HCT116 (cell line): ENCODE measurements at regions not wholly inside any gene's neighbourhood (a gene's known extent, or its start where the extent isn't known, plus 50 kb on each side); places are given as distances from the start of the nearest gene placed in this dataset.

Experiments
- ATAC-seq: fragments of 200-7000 bp; cut with Tn5 transposase; 2 replicates; pipeline ENCODE4 v1.9.1; 2020; ENCODE audit warnings: mild to moderate bottlenecking, moderate library complexity
- BruUV-seq: library from RNA; stranded (reverse); fragments of 400-500 nt; replicated peaks from 2 replicates; lab custom pipeline; 2021; lab: Mats Ljungman, UMichigan
- CTCF ChIA-PET: fragments of 300-600 bp; sonication (Branson Sonifier 250); formaldehyde crosslinking; loops from one replicate; lab custom pipeline; 2021; ENCODE audit warnings: antibody characterized with exemption; lab: Charles Lee
- POLR2A ChIA-PET: fragments of 300-600, 350-600 bp; sonication (Branson Sonifier 250); formaldehyde crosslinking; loops from one replicate; lab custom pipeline; 2021; ENCODE audit warnings: antibody characterized with exemption; lab: Charles Lee
- RAD21 ChIA-PET, 2 experiments: fragments of 300-600 bp; sonication (Branson Sonifier 250); formaldehyde crosslinking; loops; one replicate each; lab custom pipeline; 2023; ENCODE audit warnings: low total read pairs in 2 of 2; ENCODE audit not compliant: uncharacterized antibody in 2 of 2, unreplicated experiment in 2 of 2, low non-redundant PET in 1 of 2; lab: Charles Lee
- DNase-seq: peaks from one replicate; pipeline ENCODE4 v3.0.0-alpha.2; 2010; ENCODE audit warnings: low read depth, low spot score
- H2AFZ ChIP-seq: fragments of 200-600 bp; shearing (Covaris generic), sonication (generic); 2 replicates; pipeline ENCODE4 v1.6.1; 2017; ENCODE audit warnings: low read depth, mixed run types, mixed read lengths, antibody characterized with exemption, low read length; ENCODE audit not compliant: poor library complexity, severe bottlenecking
- H3K27ac ChIP-seq: 2 replicates; pipeline ENCODE4 v1.5.1; 2012; ENCODE audit warnings: low read depth, low read length
- H3K27me3 ChIP-seq: fragments of 200-600 bp; sonication (generic); 2 replicates; pipeline ENCODE4 v1.6.1; 2016; ENCODE audit warnings: mixed run types, low read length, mixed read lengths; ENCODE audit not compliant: insufficient read depth
- H3K36me3 ChIP-seq, 2 experiments: fragments of 200-500 bp in 1 of 2; fragments of 200-600 bp in 1 of 2; sonication (Bioruptor generic) in 1 of 2; sonication (generic) in 1 of 2; 2 replicates each; pipeline versions ENCODE4 v1.5.1 to v1.6.1; 2014 to 2016; ENCODE audit warnings: low read length in 2 of 2, inconsistent platforms in 1 of 2, mixed read lengths in 1 of 2, mixed run types in 1 of 2; ENCODE audit not compliant: insufficient read depth in 2 of 2, control insufficient read depth in 1 of 2
- H3K4me1 ChIP-seq, 2 experiments: fragments of 200-600 bp in 1 of 2; sonication (generic) in 1 of 2; 2 replicates each; pipeline versions ENCODE4 v1.5.1 to v1.6.1; 2012 to 2017; ENCODE audit warnings: low read length in 2 of 2, inconsistent platforms in 1 of 2, mild to moderate bottlenecking in 1 of 2, mixed read lengths in 1 of 2, mixed run types in 1 of 2, moderate library complexity in 1 of 2; ENCODE audit not compliant: insufficient read depth in 2 of 2, control insufficient read depth in 1 of 2
- H3K4me2 ChIP-seq: fragments of 200-600 bp; sonication (generic); 2 replicates; pipeline ENCODE4 v1.6.1; 2017; ENCODE audit warnings: mixed run types, low read length, mixed read lengths
- H3K4me3 ChIP-seq, 2 experiments: fragments of 200-600 bp in 1 of 2; sonication (generic) in 1 of 2; replicated peaks in 1 of 2; 2 replicates each; pipeline ENCODE4 v1.5.1; 2011 to 2016; ENCODE audit warnings: low read length in 2 of 2, control low read depth in 1 of 2, low read depth in 1 of 2, mild to moderate bottlenecking in 1 of 2, mixed read lengths in 1 of 2, mixed run types in 1 of 2
- H3K79me2 ChIP-seq: fragments of 200-600 bp; sonication (generic); 2 replicates; pipeline ENCODE4 v1.6.1; 2017; ENCODE audit warnings: mild to moderate bottlenecking, mixed run types, low read length, moderate library complexity, mixed read lengths; ENCODE audit not compliant: insufficient read depth
- H3K9ac ChIP-seq: fragments of 200-600 bp; sonication (generic); 2 replicates; pipeline ENCODE4 v1.6.1; 2016; ENCODE audit warnings: low read length, mixed read lengths
- H3K9me2 ChIP-seq: fragments of 200-600 bp; sonication (generic), shearing (Covaris generic); 2 replicates; pipeline ENCODE4 v1.6.1; 2017; ENCODE audit warnings: mixed run types, mild to moderate bottlenecking, moderate library complexity; ENCODE audit not compliant: insufficient read depth
- H3K9me3 ChIP-seq, 2 experiments: fragments of 200-500 bp in 1 of 2; fragments of 200-600 bp in 1 of 2; sonication (Bioruptor generic) in 1 of 2; sonication (generic) in 1 of 2; 2 replicates each; pipeline ENCODE4 v1.6.1; 2014 to 2017; ENCODE audit warnings: low read length in 2 of 2, mixed read lengths in 2 of 2, inconsistent platforms in 1 of 2, low read depth in 1 of 2, mild to moderate bottlenecking in 1 of 2, mixed run types in 1 of 2, moderate library complexity in 1 of 2; ENCODE audit not compliant: control insufficient read depth in 1 of 2, insufficient read depth in 1 of 2
- H4K20me1 ChIP-seq: fragments of 200-600 bp; sonication (generic), shearing (Covaris generic); 2 replicates; pipeline ENCODE4 v1.6.1; 2017; ENCODE audit warnings: mixed run types, mild to moderate bottlenecking, moderate library complexity; ENCODE audit not compliant: insufficient read depth
- ATF3 ChIP-seq: IDR thresholded peaks from 2 replicates; pipeline ENCODE4 v1.6.1; 2012
- CBX3 ChIP-seq: IDR thresholded peaks from 2 replicates; pipeline ENCODE4 v1.6.1; 2012; ENCODE audit warnings: low read depth
- EGR1 ChIP-seq: IDR thresholded peaks from 2 replicates; pipeline ENCODE4 v1.6.1; 2012; ENCODE audit warnings: low read depth
- ELF1 ChIP-seq: IDR thresholded peaks from 2 replicates; pipeline ENCODE4 v1.6.1; 2012; ENCODE audit warnings: low read depth, borderline replicate concordance
- FOSL1 ChIP-seq: IDR thresholded peaks from 2 replicates; pipeline ENCODE4 v1.6.1; 2012; ENCODE audit warnings: low read depth
- MAX ChIP-seq: IDR thresholded peaks from 2 replicates; pipeline ENCODE4 v1.6.1; 2012
- POLR2A ChIP-seq: IDR thresholded peaks from 2 replicates; pipeline ENCODE4 v1.7.0; 2011; ENCODE audit warnings: borderline replicate concordance; ENCODE audit not compliant: insufficient read depth, insufficient read length; ENCODE audit errors: extremely low read depth
- RAD21 ChIP-seq: IDR thresholded peaks from 2 replicates; pipeline ENCODE4 v1.6.1; 2012; ENCODE audit warnings: low read depth, mild to moderate bottlenecking
- SP1 ChIP-seq: IDR thresholded peaks from 2 replicates; pipeline ENCODE4 v1.6.1; 2012; ENCODE audit warnings: low read depth
- SRF ChIP-seq: IDR thresholded peaks from 2 replicates; pipeline ENCODE4 v1.6.1; 2012; ENCODE audit warnings: low read depth
- ZBTB33 ChIP-seq: IDR thresholded peaks from 2 replicates; pipeline ENCODE4 v1.6.1; 2011; ENCODE audit warnings: mild to moderate bottlenecking, low read length, moderate library complexity; ENCODE audit not compliant: insufficient replicate concordance; ENCODE audit errors: extremely low read depth
- ZFX ChIP-seq: fragments of 450-650 bp; IDR thresholded peaks from 2 replicates; pipeline ENCODE4 v1.6.1; 2017
- ZNF274 ChIP-seq: fragments of 200-500 bp; sonication (Bioruptor generic); IDR thresholded peaks from 2 replicates; pipeline ENCODE4 v1.6.1; 2014; ENCODE audit warnings: mild to moderate bottlenecking, low read depth, low read length, inconsistent platforms
- intact Hi-C: fragments of 100-400 bp; cut with micrococcal nuclease; formaldehyde crosslinking; loops from 2 replicates; pipeline ENCODE4 v1.10.0; 2022
- TF ChIP-seq, protein P1 (sequence below): IDR thresholded peaks from 2 replicates; pipeline ENCODE4 v1.6.1; 2012; ENCODE audit warnings: low read depth

- intact Hi-C loops = no loop called here
- Histone ChIP-seq H3K9ac (no peak overlapping the region), H2AFZ (no peak overlapping the region), H3K4me1 (peaks cover 11 to 29% of the 10 kb centered on the region in 2 experiments), H3K4me2 (no peak overlapping the region), H4K20me1 (no peaks in the 10 kb centered on the region), H3K4me3 (no peak overlapping the region), H3K79me2 (no peaks in the 10 kb centered on the region), H3K27me3 (no peaks in the 10 kb centered on the region), H3K9me2 (no peaks in the 10 kb centered on the region), H3K36me3 (no peaks in the 10 kb centered on the region), H3K27ac (no peak overlapping the region), H3K9me3 (no peaks in the 10 kb centered on the region)
- ATAC-seq (no peak), DNase-seq (no peak)
- ChIA-PET RAD21 (no interaction called here), CTCF (no interaction called here), POLR2A (no interaction called here)
- BruUV-seq = no TSS peak
- no peak for TF ChIP-seq SP1
- TF ChIP-seq EGR1 = no peak
- TF ChIP-seq RAD21 = no peak
- TF ChIP-seq ATF3 = no peak
- TF ChIP-seq ELF1 = no peak
- TF ChIP-seq POLR2A = no peak
- TF ChIP-seq, protein P1, sequence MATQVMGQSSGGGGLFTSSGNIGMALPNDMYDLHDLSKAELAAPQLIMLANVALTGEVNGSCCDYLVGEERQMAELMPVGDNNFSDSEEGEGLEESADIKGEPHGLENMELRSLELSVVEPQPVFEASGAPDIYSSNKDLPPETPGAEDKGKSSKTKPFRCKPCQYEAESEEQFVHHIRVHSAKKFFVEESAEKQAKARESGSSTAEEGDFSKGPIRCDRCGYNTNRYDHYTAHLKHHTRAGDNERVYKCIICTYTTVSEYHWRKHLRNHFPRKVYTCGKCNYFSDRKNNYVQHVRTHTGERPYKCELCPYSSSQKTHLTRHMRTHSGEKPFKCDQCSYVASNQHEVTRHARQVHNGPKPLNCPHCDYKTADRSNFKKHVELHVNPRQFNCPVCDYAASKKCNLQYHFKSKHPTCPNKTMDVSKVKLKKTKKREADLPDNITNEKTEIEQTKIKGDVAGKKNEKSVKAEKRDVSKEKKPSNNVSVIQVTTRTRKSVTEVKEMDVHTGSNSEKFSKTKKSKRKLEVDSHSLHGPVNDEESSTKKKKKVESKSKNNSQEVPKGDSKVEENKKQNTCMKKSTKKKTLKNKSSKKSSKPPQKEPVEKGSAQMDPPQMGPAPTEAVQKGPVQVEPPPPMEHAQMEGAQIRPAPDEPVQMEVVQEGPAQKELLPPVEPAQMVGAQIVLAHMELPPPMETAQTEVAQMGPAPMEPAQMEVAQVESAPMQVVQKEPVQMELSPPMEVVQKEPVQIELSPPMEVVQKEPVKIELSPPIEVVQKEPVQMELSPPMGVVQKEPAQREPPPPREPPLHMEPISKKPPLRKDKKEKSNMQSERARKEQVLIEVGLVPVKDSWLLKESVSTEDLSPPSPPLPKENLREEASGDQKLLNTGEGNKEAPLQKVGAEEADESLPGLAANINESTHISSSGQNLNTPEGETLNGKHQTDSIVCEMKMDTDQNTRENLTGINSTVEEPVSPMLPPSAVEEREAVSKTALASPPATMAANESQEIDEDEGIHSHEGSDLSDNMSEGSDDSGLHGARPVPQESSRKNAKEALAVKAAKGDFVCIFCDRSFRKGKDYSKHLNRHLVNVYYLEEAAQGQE = no peak
- TF ChIP-seq ZFX = no peak
- no peak for TF ChIP-seq SRF
- TF ChIP-seq ZBTB33 = no peak
- no peak for TF ChIP-seq FOSL1
- no peak for TF ChIP-seq ZNF274
- TF ChIP-seq MAX = no peak
- no peak for TF ChIP-seq CBX3
Measured at GRCh38 chr9:110013064-110013463, 194.9 kb downstream of the C9orf152 start.
